ENCODE measurements at regions not wholly inside any gene's neighbourhood (a gene's known extent, or its start where the extent isn't known, plus 50 kb on each side); places are given as distances from the start of the nearest gene placed in this dataset.

GRCh38 chr4:11182031-11182430 is 246.7 kb downstream of the HS3ST1 start:
- DNase-seq, result no peak

- DNase-seq, result no peak
These were observed 248.9 kb downstream of the HS3ST1 start for GRCh38 chr4:11179796-11180195.

- no peak for DNase-seq
These were observed 250.3 kb downstream of the HS3ST1 start for GRCh38 chr4:11178433-11178832.

GRCh38 chr4:11175374-11175773 is 253.3 kb downstream of the HS3ST1 start:
- no peak for DNase-seq

- peak in 1 of 2 experiments; percentile 32 for DNase-seq
These were observed 262.1 kb downstream of the HS3ST1 start for GRCh38 chr4:11166606-11167005.

- DNase-seq, result no peak
These were observed 262.7 kb downstream of the HS3ST1 start for GRCh38 chr4:11166034-11166433.

GRCh38 chr4:11165052-11165451 is 263.6 kb downstream of the HS3ST1 start:
- no peak for DNase-seq

DNA sequence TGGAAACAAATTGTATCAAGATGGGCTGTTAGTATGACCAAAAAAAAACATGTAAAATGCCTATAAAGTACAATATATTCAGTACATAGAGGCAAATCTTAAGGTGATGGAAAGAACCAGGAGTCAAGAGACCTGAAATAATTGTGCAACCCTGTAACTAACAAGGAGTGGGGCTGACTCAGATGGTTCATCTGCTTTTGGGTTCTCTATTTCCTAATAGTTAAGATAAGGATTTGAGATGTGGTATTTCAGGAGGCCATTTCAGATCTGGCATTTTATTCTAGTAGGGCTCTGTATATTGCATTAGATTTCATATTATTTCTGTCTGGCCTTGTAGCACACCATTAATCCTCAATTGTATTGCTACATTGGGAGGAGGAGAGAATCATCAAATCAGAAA is 268.4 kb downstream of the HS3ST1 start:
- DNase-seq, result no peak

DNA sequence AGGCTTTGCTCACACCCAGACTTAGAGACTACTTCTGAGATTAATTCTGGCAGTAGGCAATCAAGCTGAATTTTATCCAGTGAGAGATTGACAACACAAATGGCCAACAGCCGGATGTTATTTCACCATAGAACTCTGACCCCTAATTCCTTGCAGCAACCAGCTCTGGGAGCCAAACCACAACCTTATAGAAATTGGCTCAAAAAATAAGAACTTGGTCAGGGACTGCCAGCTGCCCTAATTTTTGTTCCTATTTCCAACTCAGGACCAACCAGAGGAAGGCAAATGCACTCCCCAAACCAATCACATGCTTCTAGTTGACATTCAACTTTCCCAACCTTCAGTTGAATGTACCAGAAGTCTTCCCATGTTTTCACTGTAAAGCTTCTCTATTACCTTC is 269.7 kb downstream of the HS3ST1 start:
- no peak for DNase-seq

DNA sequence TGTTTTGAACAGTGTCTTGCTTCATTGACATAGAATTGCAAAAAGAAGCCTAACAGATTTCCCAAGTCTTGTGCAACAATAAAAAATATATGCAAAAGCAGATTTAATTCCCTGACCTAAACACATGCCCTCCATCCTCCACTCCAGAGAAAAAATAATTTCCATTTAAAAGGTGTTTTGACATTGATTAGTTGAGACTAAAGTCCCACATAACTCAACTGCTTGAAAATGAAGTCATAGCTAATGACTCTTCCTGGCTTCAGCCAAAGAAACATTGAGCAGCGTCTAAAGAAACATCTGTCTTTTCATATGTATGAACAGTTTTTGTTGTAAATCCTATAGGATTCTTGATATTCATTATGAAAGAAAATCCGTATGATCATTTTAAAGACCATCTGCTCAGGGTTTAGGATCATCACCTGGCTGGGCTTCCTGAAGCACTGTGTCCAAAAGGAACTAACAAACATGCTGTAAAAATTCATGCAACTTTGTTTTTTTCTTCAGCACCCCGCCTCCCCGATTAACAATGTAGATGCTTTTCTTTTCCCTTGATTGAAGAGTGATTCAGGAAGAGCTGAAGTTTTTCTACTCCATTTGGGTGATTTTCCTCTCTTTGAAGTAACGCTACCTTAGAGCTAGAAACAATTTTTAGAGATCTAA is 273.4 kb downstream of the HS3ST1 start:
- no peak for DNase-seq

- DNase-seq, result no peak
These were observed 275.4 kb downstream of the HS3ST1 start for GRCh38 chr4:11153171-11153750.

DNA sequence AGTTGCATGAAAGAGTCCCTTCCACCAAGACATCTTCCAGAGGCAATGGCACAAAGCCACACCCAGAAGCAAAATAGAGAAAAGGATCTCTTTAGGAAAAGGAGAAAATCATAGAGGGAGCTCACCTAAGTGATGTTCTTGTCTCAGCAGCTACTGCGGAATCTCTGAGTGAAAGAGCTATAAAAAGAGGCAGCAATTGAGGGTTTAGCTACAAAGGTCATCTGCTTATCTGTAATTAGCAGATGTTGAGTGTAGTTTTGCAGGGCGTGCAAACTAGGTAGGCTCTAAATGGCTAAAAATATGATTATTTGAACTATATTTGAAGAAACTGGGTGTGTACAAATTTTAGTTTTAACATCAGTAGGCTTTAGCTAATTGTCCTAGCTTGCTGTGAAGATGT is 276.0 kb downstream of the HS3ST1 start:
- no peak for DNase-seq

DNA sequence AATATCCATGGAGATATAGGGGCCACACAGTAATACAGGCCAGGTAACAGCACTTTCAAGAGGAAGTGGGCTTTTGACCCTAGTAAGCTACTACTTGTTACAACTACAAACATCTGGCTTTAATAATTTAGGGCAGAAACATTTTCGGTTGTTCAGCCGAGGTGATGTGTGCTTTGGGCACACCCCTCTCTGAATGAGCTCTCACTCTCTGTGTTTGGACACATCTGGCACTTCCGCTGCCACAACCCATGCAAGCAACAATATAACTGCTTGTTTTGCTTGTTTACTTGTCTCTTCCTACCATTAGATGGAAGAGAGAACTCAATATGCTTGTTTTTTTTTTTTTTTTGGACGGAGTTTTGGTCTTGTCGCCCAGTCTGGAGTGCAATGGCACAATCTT is 277.2 kb downstream of the HS3ST1 start:
- DNase-seq, result no peak

GRCh38 chr4:11149612-11150259 is 279.0 kb downstream of the HS3ST1 start:
- DNase-seq, result no peak

GRCh38 chr4:11139871-11140270 is 288.8 kb downstream of the HS3ST1 start:
- no peak for DNase-seq

DNA sequence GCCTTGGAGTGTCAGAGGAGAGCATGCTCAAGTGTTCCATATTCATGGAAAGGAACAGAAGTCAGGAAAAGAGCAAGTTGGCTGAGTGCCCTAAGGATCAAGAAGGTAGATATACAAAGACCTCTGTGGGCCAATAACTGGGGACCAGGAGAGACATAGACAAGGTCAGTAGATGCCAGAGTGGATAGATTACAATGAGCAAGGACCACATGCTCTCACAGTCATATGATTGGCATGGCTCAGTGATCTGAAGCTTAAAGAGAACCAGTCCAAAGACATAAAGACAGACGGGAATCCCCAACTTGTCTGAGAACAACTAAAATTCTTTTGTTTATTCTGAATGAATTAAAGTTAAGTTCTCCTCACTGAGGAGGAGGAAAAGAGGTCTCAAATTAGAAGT is 289.7 kb downstream of the HS3ST1 start:
- DNase-seq, result no peak

DNA sequence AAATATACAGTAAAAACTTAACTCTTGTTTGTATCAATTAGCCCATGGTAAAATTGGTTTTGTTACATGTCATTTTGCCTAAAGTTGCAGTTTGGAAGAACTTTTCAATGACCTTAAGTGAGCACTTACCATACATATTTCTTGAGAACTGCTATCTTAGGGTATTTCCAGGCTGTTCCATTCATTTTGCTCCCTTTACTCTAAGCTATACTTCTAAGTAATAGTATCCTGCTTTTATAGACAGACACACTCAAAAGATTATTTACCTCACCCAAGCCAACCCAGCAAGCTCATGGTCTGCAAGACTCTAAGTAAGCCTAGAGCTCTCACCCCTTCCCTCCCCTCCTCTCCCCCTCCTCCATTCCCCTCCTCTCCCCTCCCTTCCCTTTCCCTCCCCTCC is 294.0 kb downstream of the HS3ST1 start:
- DNase-seq, result no peak

GRCh38 chr4:11133868-11134267 is 294.8 kb downstream of the HS3ST1 start:
- DNase-seq, result no peak

DNA sequence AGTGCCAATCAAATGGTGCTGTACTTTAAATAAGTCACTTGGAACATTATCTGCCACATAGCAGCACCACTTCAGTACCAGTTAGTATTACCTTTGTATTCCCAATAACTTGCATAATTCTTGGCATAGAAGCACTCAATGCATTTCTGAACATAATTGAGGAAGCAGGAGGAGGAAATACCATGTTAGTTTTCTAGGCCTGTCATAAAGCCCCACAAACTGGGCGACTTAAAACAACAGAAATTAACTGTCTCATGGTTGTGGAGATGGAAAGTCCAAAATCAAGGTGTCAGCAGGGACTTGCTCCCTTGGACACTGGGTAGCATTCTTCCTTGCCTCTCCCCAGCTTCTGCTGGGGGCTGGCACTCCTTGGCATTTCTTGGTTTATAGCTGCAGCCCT is 296.2 kb downstream of the HS3ST1 start:
- no peak for DNase-seq

DNA sequence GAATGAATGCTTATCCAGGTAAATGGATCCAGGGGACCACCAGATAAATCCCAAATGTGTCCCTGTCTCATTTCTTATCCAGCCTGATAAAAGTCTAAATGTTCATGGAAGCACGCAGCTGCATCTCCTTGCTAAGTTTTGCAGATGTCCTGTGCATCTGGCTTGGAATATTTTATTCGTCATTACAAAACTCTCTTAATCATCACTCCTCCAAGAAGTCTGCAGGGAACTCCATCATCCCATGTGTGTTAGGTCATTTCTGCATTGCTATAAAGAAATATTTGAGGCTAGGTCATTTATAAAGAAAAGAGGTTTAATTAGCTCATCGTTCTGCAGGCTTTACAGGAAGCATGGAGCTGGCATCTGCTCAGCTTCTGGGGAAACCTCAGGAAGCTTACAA is 297.2 kb downstream of the HS3ST1 start:
- no peak for DNase-seq

GRCh38 chr4:11130195-11130970 is 298.3 kb downstream of the HS3ST1 start:
- no peak for DNase-seq

GRCh38 chr4:11120435-11120834 is 308.3 kb downstream of the HS3ST1 start:
- no peak for DNase-seq

- DNase-seq, result no peak
These were observed 309.2 kb downstream of the HS3ST1 start for GRCh38 chr4:11119474-11119873.

GRCh38 chr4:11118513-11118912 is 310.2 kb downstream of the HS3ST1 start:
- DNase-seq, result no peak
